ENCODE measurements at regions not wholly inside any gene's neighbourhood (a gene's known extent, or its start where the extent isn't known, plus 50 kb on each side); places are given as distances from the start of the nearest gene placed in this dataset.

- no peak overlapping the region for H3K18ac ChIP-seq (ENCODE audit: low read depth, low read length)
- no peaks in the 10 kb centered on the region for H3K79me1 ChIP-seq (ENCODE audit: low read depth in 1 of 2, low read length in 2 of 2)
- no peak overlapping the region for H2AFZ ChIP-seq (replicated peaks; ENCODE audit: low read length, poor library complexity)
- peaks cover 26% of the 10 kb centered on the region for H3K9me3 ChIP-seq (ENCODE audit: control insufficient read depth, insufficient read depth, low read length)
- H3K27me3 ChIP-seq (ENCODE audit: control insufficient read depth, insufficient read depth, low read length) = no peaks in the 10 kb centered on the region
- ATAC-seq (ENCODE audit: low read depth) = no peak
- H2AK5ac ChIP-seq (ENCODE audit: low read depth, low read length) = no peak overlapping the region
- H4K91ac ChIP-seq (ENCODE audit: insufficient read depth, low read depth, low read length) = no peak overlapping the region
- H2BK15ac ChIP-seq (ENCODE audit: low read depth, low read length) = no peak overlapping the region
- intact Hi-C loops (cut with micrococcal nuclease) (no loop called here), dilution Hi-C loops (cut with HindIII; ENCODE audit: low sequenced_read_pairs, unreplicated experiment) (no loop called here), in situ Hi-C loops (cut with MboI; ENCODE audit: low sequenced_read_pairs) (no loop called here)
- H3K23ac ChIP-seq (ENCODE audit: low read depth, low read length) = no peak overlapping the region
- H3K4me1 ChIP-seq (ENCODE audit: control insufficient read depth, insufficient read depth, low read length) = no peaks in the 10 kb centered on the region
- H3K36me3 ChIP-seq (ENCODE audit: control insufficient read depth, insufficient read depth, low read length) = no peaks in the 10 kb centered on the region
- H2AK9ac ChIP-seq (replicated peaks; ENCODE audit: low read depth, low read length, poor library complexity) = no peak overlapping the region
- H2BK5ac ChIP-seq (ENCODE audit: low read depth, low read length, poor library complexity, severe bottlenecking) = no peak overlapping the region
- ChIA-PET POLR2A (ENCODE audit: unreplicated experiment) (no interaction called here), CTCF (no interaction called here)
- WGBS, 2 experiments (ENCODE audit: extremely low coverage in 2 of 2, insufficient read length in 1 of 2) = 83% methylated on average over 10 of the region's 35 CpGs; no CpG with 5 or more reads in 1 of the 2 experiments
- no peak overlapping the region for H3K4me2 ChIP-seq (ENCODE audit: low read depth, low read length)
- H3K27ac ChIP-seq (ENCODE audit: insufficient read depth, low read length) = no peak overlapping the region
- H3K4ac ChIP-seq (ENCODE audit: low read depth, low read length) = no peak overlapping the region
- H2BK20ac ChIP-seq (ENCODE audit: low read depth, low read length) = no peak overlapping the region
- no peak overlapping the region for H3K4me3 ChIP-seq (ENCODE audit: insufficient read depth, low read depth, low read length)
- H3K9me1 ChIP-seq (ENCODE audit: insufficient read depth, low read length) = no peaks in the 10 kb centered on the region
- no peak overlapping the region for H3K9ac ChIP-seq (ENCODE audit: low read depth, low read length)
- DNase-seq = no peak
- no peak overlapping the region for H3K14ac ChIP-seq (replicated peaks; ENCODE audit: low read depth, low read length)
- no peak overlapping the region for H4K8ac ChIP-seq (ENCODE audit: low read depth in 2 of 2, low read length in 2 of 2)
- no peak overlapping the region for H3K56ac ChIP-seq (ENCODE audit: extremely low read depth, insufficient read depth, low read length)
- H4K5ac ChIP-seq (ENCODE audit: low read depth, low read length) = no peak overlapping the region
- H2BK120ac ChIP-seq (ENCODE audit: low read depth, low read length) = no peak overlapping the region
- TF ChIP-seq MAZ (IDR thresholded peaks at IDR 0.05; ENCODE audit: borderline replicate concordance, low read depth, low read length) (no peak), RFX5 (IDR thresholded peaks at IDR 0.05; ENCODE audit: low read depth, low read length) (no peak)
- BruUV-seq (replicated peaks) = no TSS peak
- H4K20me1 ChIP-seq (ENCODE audit: insufficient read depth, low read length) = no peaks in the 10 kb centered on the region
Measured at GRCh38 chr4:189807031-189807430, 133.6 kb upstream of the FRG1 start.

Measured in IMR-90 (cell line).